Skeletal muscle cell (primary cell): ENCODE measurements at regions not wholly inside any gene's neighbourhood (a gene's known extent, or its start where the extent isn't known, plus 50 kb on each side); places are given as distances from the start of the nearest gene placed in this dataset.
A peak's percentile ranks its signal among the peaks of the same experiment; 100 is the strongest.
"Not testable (repeated sequence)": the region's sequence is repeated elsewhere in the genome, so short reads cannot be mapped to it uniquely, and the experiment has no call there.

Experiments
- DNase-seq: peaks from one replicate; pipeline ENCODE4 v3.0.0-alpha.2; 2010; ENCODE audit warnings: low read depth
- H3K4me3 ChIP-seq: 2 replicates; pipeline ENCODE4 v1.5.1; 2011; ENCODE audit warnings: low read depth, mild to moderate bottlenecking, control low read depth, low read length, moderate library complexity

- no peak overlapping the region for H3K4me3 ChIP-seq
- peak; percentile 56 for DNase-seq
Observed at GRCh38 chr6:140178935-140179334, 804.5 kb upstream of the CITED2 start.

DNA sequence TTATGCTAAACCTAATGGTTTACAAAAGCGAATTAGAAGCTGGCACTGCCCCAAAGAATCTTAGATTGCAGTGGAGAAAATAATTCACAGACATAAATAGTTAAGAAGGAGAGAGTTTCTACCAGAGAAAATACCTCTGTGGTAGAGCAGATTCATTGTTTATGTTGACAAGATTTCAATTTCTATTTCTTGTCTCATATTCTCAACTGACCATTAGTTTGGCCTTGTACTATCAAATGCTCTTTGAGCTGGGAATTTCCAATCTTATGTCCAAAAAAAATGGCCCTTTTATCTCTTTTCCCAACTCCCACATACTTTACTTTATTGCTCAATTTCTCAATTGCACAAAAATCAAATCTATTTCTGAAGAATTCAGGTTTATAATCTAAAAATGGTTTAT is 804.1 kb upstream of the CITED2 start:
- DNase-seq, result peak; percentile 21
- H3K4me3 ChIP-seq, result no peak overlapping the region

- H3K4me3 ChIP-seq, result no peak overlapping the region
- DNase-seq, result no peak
Observed at GRCh38 chr6:140176306-140176705, 801.9 kb upstream of the CITED2 start.

GRCh38 chr6:140175486-140175885 is 801.0 kb upstream of the CITED2 start:
- DNase-seq, result no peak

GRCh38 chr6:140174524-140174923 is 800.1 kb upstream of the CITED2 start:
- peak; percentile 90 for DNase-seq
- no peak overlapping the region for H3K4me3 ChIP-seq

More at GRCh38 chr6:140175486-140175885, 801.0 kb upstream of the CITED2 start:
- no peak overlapping the region for H3K4me3 ChIP-seq

GRCh38 chr6:140168365-140168764 is 793.9 kb upstream of the CITED2 start:
- no peak overlapping the region for H3K4me3 ChIP-seq
- DNase-seq, result no peak

DNA sequence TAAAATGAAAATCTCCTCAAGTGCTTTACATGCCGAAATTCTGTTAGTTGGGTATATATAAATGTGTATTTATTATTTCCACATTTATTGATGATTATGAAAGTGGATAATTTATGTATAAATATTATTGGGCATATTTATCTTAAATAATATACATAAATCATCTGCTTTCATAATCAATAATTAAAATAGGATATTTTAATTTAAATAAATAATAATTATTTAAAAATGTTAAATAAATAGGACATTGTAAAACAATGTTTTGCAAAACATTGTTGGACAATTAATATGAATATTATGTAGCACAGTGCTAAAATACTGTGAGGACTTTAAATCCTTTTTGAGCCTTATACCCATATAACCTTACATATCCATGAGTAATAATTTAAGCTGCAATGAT is 786.5 kb upstream of the CITED2 start:
- H3K4me3 ChIP-seq, result no peak overlapping the region
- no peak for DNase-seq

GRCh38 chr6:140160494-140160893 is 786.0 kb upstream of the CITED2 start:
- DNase-seq, result no peak
- H3K4me3 ChIP-seq, result no peak overlapping the region

GRCh38 chr6:140156131-140156530 is 781.7 kb upstream of the CITED2 start:
- DNase-seq, result no peak
- H3K4me3 ChIP-seq, result no peak overlapping the region

DNA sequence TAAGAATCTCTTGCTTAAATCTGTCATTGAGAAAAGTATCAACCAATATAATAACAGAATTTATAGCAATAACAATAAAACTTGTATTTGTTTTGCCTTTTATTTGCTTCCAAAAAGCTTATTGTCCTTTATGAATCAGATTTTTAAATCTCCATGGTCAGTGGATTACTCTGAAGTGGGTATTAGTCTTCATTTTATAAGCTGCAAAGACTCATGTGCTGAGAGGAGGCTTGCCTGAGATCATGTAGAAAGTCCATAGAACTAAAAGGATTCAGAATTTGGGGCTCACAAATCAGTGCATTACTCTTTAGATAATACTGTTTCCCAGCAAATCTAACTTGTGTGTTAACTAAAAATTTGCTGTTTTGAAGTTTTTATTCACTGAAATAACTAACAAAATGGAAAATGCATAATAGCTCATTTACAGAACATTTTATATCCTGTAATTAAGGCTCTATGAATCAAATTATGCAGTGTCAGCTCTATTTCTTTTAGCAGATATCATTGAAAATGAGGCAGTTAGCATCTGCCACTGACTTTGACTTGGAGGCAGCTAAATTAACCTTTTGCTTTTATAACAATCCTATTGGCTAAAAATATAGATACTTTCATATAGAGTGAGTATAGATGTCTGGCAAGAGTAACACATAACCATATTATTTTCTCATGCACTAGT is 781.1 kb upstream of the CITED2 start:
- DNase-seq, result no peak
- H3K4me3 ChIP-seq, result no peak overlapping the region

- peak; percentile 2 for DNase-seq
- H3K4me3 ChIP-seq, result no peak overlapping the region
Observed at GRCh38 chr6:140153703-140154102, 779.3 kb upstream of the CITED2 start.

- DNase-seq, H3K4me3 ChIP-seq: not testable (repeated sequence)
Observed at GRCh38 chr6:140147825-140148814, 773.7 kb upstream of the CITED2 start.

GRCh38 chr6:140140891-140141290 is 766.4 kb upstream of the CITED2 start:
- no peak for DNase-seq

DNA sequence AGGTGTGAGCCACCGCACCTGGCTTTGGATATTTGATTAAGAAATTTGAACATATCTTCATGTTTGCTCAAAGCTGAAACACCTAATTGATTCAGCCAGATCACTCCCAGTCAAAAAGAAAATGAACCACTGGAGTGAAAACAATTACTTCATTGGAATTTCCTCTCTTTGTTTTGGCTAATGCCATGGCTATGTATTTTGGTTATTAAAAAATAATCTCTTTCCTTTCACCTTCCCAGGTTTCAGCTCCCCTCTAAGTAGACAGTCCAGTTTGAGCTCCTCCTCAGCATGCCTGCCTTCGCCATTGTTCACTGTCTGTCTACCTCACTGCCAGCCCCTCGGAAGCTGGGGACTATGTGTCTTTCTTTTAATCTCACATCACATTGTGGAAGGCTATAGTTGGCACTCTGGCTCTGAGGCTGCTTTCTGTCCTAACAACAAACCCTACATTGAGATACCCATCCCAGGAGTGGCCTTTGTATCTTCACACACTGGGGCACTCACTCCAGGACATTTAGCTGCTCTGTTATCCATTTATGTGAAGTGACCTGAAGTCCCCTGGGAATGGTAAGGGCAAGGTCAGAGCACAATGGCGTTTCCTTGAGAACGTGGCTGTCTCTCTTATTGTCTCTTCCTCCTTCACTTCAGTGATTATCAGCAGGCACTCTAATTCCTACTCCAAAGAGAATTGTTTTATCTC is 764.0 kb upstream of the CITED2 start:
- DNase-seq, result no peak
- no peak overlapping the region for H3K4me3 ChIP-seq

More at GRCh38 chr6:140140891-140141290, 766.4 kb upstream of the CITED2 start:
- no peak overlapping the region for H3K4me3 ChIP-seq

DNA sequence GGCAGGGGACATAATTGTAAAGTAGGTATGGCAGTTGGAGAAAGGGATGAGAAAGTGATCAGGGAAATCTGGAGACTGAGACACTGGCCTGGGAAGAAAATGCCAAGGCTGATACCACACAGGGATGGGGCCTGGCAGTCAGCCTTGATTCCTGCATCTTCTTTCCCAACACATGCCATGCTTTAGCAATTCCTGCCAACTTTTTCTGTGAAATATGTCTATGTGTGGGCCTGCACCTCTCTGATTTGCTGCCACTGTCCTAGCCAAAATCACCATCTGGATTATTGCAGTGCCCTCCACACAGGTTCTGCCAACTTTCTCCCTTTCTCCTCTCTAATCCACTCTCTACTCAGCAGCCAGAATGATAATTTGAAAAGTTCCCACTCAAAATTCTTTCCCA is 759.8 kb upstream of the CITED2 start:
- DNase-seq, result no peak
- H3K4me3 ChIP-seq, result no peak overlapping the region

GRCh38 chr6:140130074-140130473 is 755.6 kb upstream of the CITED2 start:
- H3K4me3 ChIP-seq, result no peak overlapping the region
- DNase-seq, result no peak

GRCh38 chr6:140124498-140124897 is 750.0 kb upstream of the CITED2 start:
- H3K4me3 ChIP-seq, result no peak overlapping the region
- no peak for DNase-seq

GRCh38 chr6:140108167-140108566 is 733.7 kb upstream of the CITED2 start:
- H3K4me3 ChIP-seq, result no peak overlapping the region
- DNase-seq, result no peak

- no peak overlapping the region for H3K4me3 ChIP-seq
- DNase-seq, result no peak
Observed at GRCh38 chr6:140107216-140107615, 732.8 kb upstream of the CITED2 start.

GRCh38 chr6:140105857-140106256 is 731.4 kb upstream of the CITED2 start:
- DNase-seq, result peak; percentile 43
- H3K4me3 ChIP-seq, result no peak overlapping the region
